Natural killer cell (primary cell): ENCODE measurements at regions not wholly inside any gene's neighbourhood (a gene's known extent, or its start where the extent isn't known, plus 50 kb on each side); places are given as distances from the start of the nearest gene placed in this dataset.

Experiments
- ATAC-seq, 3 donors: fragments of 150-1000 bp in 2 of 3; fragments of 200-7000 bp in 1 of 3; cut with Tn5 transposase; 1 replicate in 1 of 3; 2 replicates in 2 of 3; pipeline ENCODE4 v1.10.0; 2021; ENCODE audit warnings: mild to moderate bottlenecking in 2 of 3, moderate library complexity in 2 of 3
- DNase-seq, 2 donors: peaks; one replicate each; pipeline versions ENCODE4 v3.0.0 to v3.0.0-alpha.2; 2013 to 2021; ENCODE audit warnings: mixed read lengths in 1 of 2
- H3K27ac ChIP-seq: one replicate; pipeline ENCODE4 v1.5.1; 2013; ENCODE audit warnings: mild to moderate bottlenecking, low read length
- H3K27me3 ChIP-seq: one replicate; pipeline ENCODE4 v1.6.1; 2013; ENCODE audit warnings: low read length; ENCODE audit not compliant: control insufficient read depth, insufficient read depth
- H3K36me3 ChIP-seq: one replicate; pipeline ENCODE4 v1.6.1; 2013; ENCODE audit warnings: low read length; ENCODE audit not compliant: control insufficient read depth, insufficient read depth
- H3K4me1 ChIP-seq: one replicate; pipeline ENCODE4 v1.6.1; 2013; ENCODE audit warnings: low read length; ENCODE audit not compliant: control insufficient read depth, insufficient read depth
- H3K4me3 ChIP-seq: one replicate; pipeline ENCODE4 v1.5.1; 2013; ENCODE audit warnings: low read length
- H3K9me3 ChIP-seq: one replicate; pipeline ENCODE4 v1.6.1; 2013; ENCODE audit warnings: low read length; ENCODE audit not compliant: control insufficient read depth, insufficient read depth
- H3K27ac Mint-ChIP-seq, 2 donors: one replicate each; pipeline ENCODE4 v1.8.0; 2022; ENCODE audit warnings: mild to moderate bottlenecking in 2 of 2, mixed read lengths in 2 of 2, moderate library complexity in 1 of 2
- H3K27me3 Mint-ChIP-seq, 2 donors: one replicate each; pipeline ENCODE4 v1.8.0; 2022; ENCODE audit warnings: low read depth in 2 of 2, mixed read lengths in 2 of 2
- H3K36me3 Mint-ChIP-seq: one replicate; pipeline ENCODE4 v1.8.0; 2022; ENCODE audit warnings: mixed read lengths
- H3K4me1 Mint-ChIP-seq, 2 donors: one replicate each; pipeline ENCODE4 v1.8.0; 2022; ENCODE audit warnings: mixed read lengths in 2 of 2
- H3K4me3 Mint-ChIP-seq: one replicate; pipeline ENCODE4 v1.8.0; 2022; ENCODE audit warnings: mild to moderate bottlenecking, moderate library complexity, mixed read lengths
- H3K9me3 Mint-ChIP-seq, 2 donors: one replicate each; pipeline ENCODE4 v1.8.0; 2022; ENCODE audit warnings: mixed read lengths in 2 of 2
- CTCF ChIP-seq: fragments of 200-600 bp; IDR thresholded peaks from one replicate; pipeline ENCODE4 v1.8.0; 2022; ENCODE audit warnings: antibody characterized with exemption
- WGBS: methylation state at CpG from one replicate; pipeline ENCODE4 v1.1.7; 2013; ENCODE audit warnings: missing lambda C conversion rate; ENCODE audit not compliant: insufficient coverage; 5-methylcytosine and 5-hydroxymethylcytosine counted together
- intact Hi-C: fragments of 100-400 bp; cut with micrococcal nuclease; formaldehyde crosslinking; loops from one replicate; pipeline ENCODE4 v1.14.2; 2022

DNA sequence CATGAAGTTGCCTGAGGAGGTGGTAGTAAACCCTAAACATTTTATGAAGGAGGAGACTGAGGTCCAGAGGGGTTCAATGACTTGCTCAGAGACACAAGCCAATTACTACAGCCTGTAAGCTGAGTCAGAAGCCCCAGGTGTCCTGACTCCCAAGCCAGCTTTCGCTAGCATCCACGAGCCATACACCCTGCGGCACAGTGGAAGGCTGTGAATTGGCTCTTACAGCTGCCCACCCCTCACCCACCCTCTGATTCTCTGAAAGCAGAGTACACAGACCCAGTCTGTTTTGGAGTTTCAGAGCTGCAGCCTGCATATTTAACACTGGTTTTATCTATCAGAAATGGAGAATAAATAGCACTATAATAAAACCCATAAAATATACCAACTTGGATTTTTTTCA is 253.4 kb downstream of the IGSF11 start:
- Histone ChIP-seq H3K27me3 (no peaks in the 10 kb centered on the region), H3K36me3 (no peaks in the 10 kb centered on the region), H3K4me1 (no peaks in the 10 kb centered on the region), H3K27ac (no peak overlapping the region), H3K4me3 (no peak overlapping the region), H3K9me3 (no peaks in the 10 kb centered on the region)
- no peaks in the 10 kb centered on the region for H3K4me1 Mint-ChIP-seq
- H3K36me3 Mint-ChIP-seq: no peaks in the 10 kb centered on the region
- no peak for DNase-seq
- intact Hi-C loops: no loop called here
- peaks cover 0 to 5% of the 10 kb centered on the region in 2 donors for H3K27me3 Mint-ChIP-seq
- peaks cover 2 to 8% of the 10 kb centered on the region in 2 donors for H3K9me3 Mint-ChIP-seq
- WGBS: 85% methylated on average over 3 of the region's 3 CpGs
- no peak for ATAC-seq
- H3K4me3 Mint-ChIP-seq: no peak overlapping the region
- no peak overlapping the region for H3K27ac Mint-ChIP-seq
- no peak for TF ChIP-seq CTCF

DNA sequence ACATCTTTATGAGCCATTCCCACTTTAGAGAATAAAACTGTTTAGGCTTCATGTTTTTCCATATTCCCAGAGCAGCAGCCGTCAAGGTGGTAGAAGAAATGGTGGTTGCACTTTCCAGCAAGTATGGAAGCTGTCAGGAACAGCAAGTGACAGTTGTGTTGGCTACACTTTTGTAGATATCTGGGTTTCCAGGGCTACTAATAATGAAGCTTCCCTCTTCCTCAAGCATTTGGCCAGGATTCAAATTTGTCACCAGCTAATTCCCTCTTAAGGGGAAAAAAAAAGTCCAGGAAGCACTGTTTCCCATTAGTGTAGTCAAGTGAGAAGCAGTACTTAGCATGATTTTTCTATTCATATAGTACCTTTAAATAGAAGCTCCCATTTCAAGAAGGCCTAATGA is 252.8 kb downstream of the IGSF11 start:
- no peak for ATAC-seq
- 83% methylated on average over 1 of the region's 1 CpG for WGBS
- H3K27me3 Mint-ChIP-seq: peaks cover 0 to 5% of the 10 kb centered on the region in 2 donors
- H3K36me3 Mint-ChIP-seq: no peaks in the 10 kb centered on the region
- Histone ChIP-seq H3K4me3 (no peak overlapping the region), H3K4me1 (no peaks in the 10 kb centered on the region), H3K36me3 (no peaks in the 10 kb centered on the region), H3K27ac (no peak overlapping the region), H3K9me3 (no peaks in the 10 kb centered on the region), H3K27me3 (no peaks in the 10 kb centered on the region)
- DNase-seq: no peak
- intact Hi-C loops: no loop called here
- no peaks in the 10 kb centered on the region for H3K4me1 Mint-ChIP-seq
- H3K27ac Mint-ChIP-seq: no peak overlapping the region
- H3K9me3 Mint-ChIP-seq: peaks cover 2 to 8% of the 10 kb centered on the region in 2 donors
- no peak overlapping the region for H3K4me3 Mint-ChIP-seq
- no peak for TF ChIP-seq CTCF

DNA sequence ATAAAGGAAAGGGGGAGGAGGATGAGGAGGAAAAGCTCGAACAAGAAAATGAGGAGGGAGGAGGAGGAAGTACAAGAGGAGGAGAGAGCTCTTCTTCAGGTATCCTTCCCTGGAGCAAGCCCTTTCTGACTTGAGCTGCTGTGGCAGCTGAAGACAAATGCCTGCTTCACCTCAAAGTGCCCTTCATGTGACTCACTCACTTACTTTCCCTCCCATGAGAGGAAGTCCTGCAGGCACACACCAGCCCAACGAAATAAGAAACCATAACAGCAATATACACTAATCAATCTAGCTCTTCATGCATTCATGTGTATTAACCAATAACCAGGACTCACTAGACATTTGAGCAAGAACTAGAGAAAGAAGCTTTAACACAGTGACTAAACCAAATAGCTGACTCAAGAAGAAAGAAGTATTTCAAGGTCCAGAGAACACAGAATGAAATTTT is 251.9 kb downstream of the IGSF11 start:
- Mint-ChIP-seq H3K27me3 (peaks cover 0 to 5% of the 10 kb centered on the region in 2 donors), H3K4me3 (no peak overlapping the region), H3K4me1 (no peaks in the 10 kb centered on the region), H3K9me3 (peaks cover 0 to 8% of the 10 kb centered on the region in 2 donors), H3K36me3 (no peaks in the 10 kb centered on the region), H3K27ac (no peak overlapping the region)
- H3K4me1 ChIP-seq: no peaks in the 10 kb centered on the region
- no peaks in the 10 kb centered on the region for H3K27me3 ChIP-seq
- H3K4me3 ChIP-seq: no peak overlapping the region
- no peaks in the 10 kb centered on the region for H3K9me3 ChIP-seq
- no peak for DNase-seq
- no peaks in the 10 kb centered on the region for H3K36me3 ChIP-seq
- no peak for TF ChIP-seq CTCF
- 28% methylated on average over 2 of the region's 2 CpGs for WGBS
- intact Hi-C loops: no loop called here
- no peak for ATAC-seq
- no peak overlapping the region for H3K27ac ChIP-seq

- intact Hi-C loops: no loop called here
- no peaks in the 10 kb centered on the region for H3K36me3 Mint-ChIP-seq
- ATAC-seq: no peak
- peaks cover 0 to 5% of the 10 kb centered on the region in 2 donors for H3K27me3 Mint-ChIP-seq
- no peak overlapping the region for H3K4me3 Mint-ChIP-seq
- Histone ChIP-seq H3K36me3 (no peaks in the 10 kb centered on the region), H3K27ac (no peak overlapping the region), H3K27me3 (no peaks in the 10 kb centered on the region), H3K4me1 (no peaks in the 10 kb centered on the region), H3K4me3 (no peak overlapping the region), H3K9me3 (no peaks in the 10 kb centered on the region)
- DNase-seq: no peak
- peaks cover 0 to 8% of the 10 kb centered on the region in 2 donors for H3K9me3 Mint-ChIP-seq
- TF ChIP-seq CTCF: no peak
- H3K27ac Mint-ChIP-seq: no peak overlapping the region
- H3K4me1 Mint-ChIP-seq: no peaks in the 10 kb centered on the region
Observed at GRCh38 chr3:118785415-118785814, 249.2 kb downstream of the IGSF11 start.
